Mononuclear cell (primary cell): ENCODE measurements at regions not wholly inside any gene's neighbourhood (a gene's known extent, or its start where the extent isn't known, plus 50 kb on each side); places are given as distances from the start of the nearest gene placed in this dataset.
"Not testable (repeated sequence)": the region's sequence is repeated elsewhere in the genome, so short reads cannot be mapped to it uniquely, and the experiment has no call there.

Experiments
- H3K27me3 ChIP-seq: 2 replicates; pipeline ENCODE4 v1.6.0; 2011; ENCODE audit warnings: low read length, control low read depth; ENCODE audit not compliant: insufficient read depth
- H3K4me1 ChIP-seq: 2 replicates; pipeline ENCODE4 v1.5.1; 2011; ENCODE audit warnings: mild to moderate bottlenecking, low read length, control low read depth; ENCODE audit not compliant: insufficient read depth
- H3K4me3 ChIP-seq: 2 replicates; pipeline ENCODE4 v1.5.1; 2011; ENCODE audit warnings: mild to moderate bottlenecking, low read length, moderate library complexity
- H3K9me3 ChIP-seq: 2 replicates; pipeline ENCODE4 v1.5.1; 2011; ENCODE audit warnings: low read depth, mild to moderate bottlenecking, control low read depth, low read length

DNA sequence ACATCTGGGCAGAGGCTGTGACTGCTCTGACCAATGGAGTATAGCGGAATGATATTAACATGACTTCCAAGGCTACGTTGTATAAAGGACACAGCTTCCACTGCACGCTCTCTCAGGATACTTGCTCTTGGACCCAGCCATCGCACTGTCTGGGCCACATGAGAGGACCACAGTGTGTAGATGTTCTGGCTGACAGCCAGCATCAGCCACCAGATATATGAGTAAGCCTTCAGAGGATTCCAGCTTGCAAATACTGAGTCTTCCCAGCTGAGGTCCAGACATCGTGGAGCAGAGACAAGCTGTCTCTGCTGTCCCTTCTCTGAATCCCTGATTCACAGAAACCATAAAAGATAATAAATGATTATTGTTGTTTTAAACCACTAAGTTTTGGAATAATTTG, 146.8 kb upstream of the USP9X start:
- H3K4me1 ChIP-seq = peaks cover 6% of the 10 kb centered on the region
- no peaks in the 10 kb centered on the region for H3K9me3 ChIP-seq
- H3K4me3 ChIP-seq = no peak overlapping the region
- H3K27me3 ChIP-seq = no peaks in the 10 kb centered on the region

DNA sequence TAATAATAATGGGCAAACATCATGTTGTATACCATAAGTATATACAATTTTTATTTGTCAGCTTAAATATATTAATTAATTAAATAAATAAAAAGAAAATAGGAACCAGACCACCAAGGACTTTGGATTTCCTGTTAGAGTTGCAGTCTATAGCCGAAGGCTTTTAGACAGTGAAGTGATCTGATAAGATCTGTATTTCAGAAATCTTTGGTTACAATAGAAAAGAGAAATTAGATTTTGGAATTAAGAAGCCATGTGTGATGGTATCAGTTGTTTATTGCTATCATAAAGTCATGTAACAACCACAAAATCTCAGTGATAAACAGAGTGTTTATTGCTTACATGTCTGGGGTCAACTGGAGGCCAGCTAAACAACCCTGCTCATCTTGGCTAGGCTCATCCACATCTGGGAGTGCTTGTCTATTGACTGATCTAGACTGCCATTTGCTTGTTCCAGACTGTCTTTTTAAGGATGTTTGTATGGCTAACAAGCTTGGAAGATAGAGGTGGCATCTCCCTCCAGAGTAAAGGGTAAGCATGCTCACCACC, 142.1 kb upstream of the USP9X start:
- Histone ChIP-seq H3K4me1 (peaks cover 6% of the 10 kb centered on the region), H3K27me3 (no peaks in the 10 kb centered on the region), H3K9me3 (no peaks in the 10 kb centered on the region), H3K4me3 (no peak overlapping the region)

DNA sequence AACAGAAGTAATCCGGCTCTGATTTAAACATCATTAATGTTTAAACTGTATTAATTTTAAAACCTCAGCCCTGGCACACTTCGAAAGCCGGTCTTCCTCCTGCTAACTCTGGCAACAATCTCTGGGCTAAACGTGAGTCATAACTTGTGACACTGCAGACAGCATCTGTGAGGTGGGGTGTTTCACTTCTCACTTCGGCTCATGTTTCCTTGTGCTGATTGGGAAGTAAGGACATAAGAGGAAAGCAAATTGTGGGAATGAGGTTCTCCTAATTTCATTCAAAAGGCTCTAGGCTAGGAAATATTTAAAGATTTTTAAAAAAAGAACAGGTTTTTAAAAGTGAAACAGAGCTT, 139.9 kb upstream of the USP9X start:
- H3K27me3 ChIP-seq = no peaks in the 10 kb centered on the region
- peaks cover 6% of the 10 kb centered on the region for H3K4me1 ChIP-seq
- no peaks in the 10 kb centered on the region for H3K9me3 ChIP-seq
- H3K4me3 ChIP-seq = no peak overlapping the region

DNA sequence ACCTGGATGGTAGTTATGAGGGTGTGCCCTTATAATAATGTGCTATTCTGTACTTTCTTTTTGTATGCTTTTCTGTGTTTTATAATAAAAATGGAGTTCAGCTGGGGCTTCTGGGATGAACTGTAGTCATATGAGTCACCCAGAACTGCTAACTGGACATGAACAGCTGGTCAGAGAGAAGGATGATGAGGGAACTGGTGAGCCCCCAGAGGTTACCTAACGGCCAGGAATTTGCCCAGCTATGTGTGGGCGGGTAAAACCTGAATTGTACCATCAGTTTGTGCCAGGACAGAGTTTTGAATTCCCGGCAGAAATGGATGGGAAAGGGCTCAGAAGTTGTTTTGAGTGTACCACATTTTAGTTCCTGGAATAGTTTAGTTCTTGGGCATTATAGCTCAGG, 138.0 kb upstream of the USP9X start:
- H3K27me3 ChIP-seq = no peaks in the 10 kb centered on the region
- H3K4me3 ChIP-seq = no peak overlapping the region
- peaks cover 7% of the 10 kb centered on the region for H3K4me1 ChIP-seq
- no peaks in the 10 kb centered on the region for H3K9me3 ChIP-seq

DNA sequence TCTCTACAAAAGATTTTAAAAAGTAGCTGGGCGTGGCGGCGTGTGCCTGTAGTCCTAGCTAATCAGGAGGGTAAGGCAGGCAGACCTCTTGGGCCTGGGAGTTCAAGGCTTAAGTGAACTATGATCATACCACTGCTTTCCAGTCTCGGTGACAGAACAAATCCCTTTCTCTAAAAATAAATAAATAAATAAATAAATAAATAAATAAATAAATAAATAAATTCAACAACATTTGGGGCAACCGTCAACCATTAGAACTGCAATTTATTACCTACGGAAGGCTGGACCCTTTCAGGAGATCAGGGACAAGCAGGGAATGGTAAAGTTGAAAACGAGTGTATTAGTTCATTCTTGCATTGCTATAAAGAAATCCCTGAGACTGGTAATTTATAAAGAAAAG, 136.2 kb upstream of the USP9X start:
- peaks cover 14% of the 10 kb centered on the region for H3K4me1 ChIP-seq
- H3K27me3 ChIP-seq = no peaks in the 10 kb centered on the region
- no peaks in the 10 kb centered on the region for H3K9me3 ChIP-seq
- H3K4me3 ChIP-seq = no peak overlapping the region

DNA sequence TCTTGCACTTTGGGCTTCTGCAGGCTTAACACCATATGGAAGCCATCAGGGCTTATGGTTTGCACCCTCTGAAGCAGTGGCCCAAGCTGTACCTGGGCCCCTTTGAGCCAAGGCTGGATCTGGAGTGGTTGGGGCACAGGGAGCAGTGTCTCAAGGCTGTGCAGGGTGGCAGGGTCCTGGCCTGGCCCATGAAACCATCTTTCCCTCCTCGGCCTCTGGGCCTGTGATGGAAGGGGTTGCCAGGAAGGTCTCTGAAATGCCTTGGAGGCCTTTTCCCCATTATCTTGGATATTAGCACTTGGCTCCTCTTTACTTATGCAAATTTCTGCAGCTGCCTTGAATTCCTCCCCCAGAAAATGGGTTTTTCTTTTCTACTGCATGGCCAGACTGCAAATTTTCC, 134.7 kb upstream of the USP9X start:
- Histone ChIP-seq H3K4me3 (no peak overlapping the region), H3K9me3 (no peaks in the 10 kb centered on the region), H3K4me1 (peaks cover 8% of the 10 kb centered on the region), H3K27me3 (no peaks in the 10 kb centered on the region)

DNA sequence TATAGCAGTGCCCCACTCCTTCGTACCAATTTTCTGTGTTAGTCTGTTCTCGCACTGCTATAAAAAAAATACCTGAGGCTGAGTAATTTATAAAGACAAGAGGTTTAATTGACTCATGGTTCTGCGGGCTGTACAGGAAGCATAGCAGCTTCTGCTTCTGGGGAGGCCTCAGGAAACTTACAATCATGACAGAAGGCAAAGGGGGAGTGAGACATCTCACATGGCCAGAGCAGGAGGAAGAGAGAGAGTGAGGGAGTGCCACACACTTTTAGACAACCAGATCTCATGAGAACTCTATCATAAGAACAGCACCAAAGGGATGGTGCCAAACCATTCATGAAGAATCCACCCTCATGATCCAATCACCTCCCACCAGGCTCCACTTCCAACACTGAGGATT, 133.8 kb upstream of the USP9X start:
- H3K9me3 ChIP-seq, H3K4me3 ChIP-seq, H3K4me1 ChIP-seq, H3K27me3 ChIP-seq: not testable (repeated sequence)

DNA sequence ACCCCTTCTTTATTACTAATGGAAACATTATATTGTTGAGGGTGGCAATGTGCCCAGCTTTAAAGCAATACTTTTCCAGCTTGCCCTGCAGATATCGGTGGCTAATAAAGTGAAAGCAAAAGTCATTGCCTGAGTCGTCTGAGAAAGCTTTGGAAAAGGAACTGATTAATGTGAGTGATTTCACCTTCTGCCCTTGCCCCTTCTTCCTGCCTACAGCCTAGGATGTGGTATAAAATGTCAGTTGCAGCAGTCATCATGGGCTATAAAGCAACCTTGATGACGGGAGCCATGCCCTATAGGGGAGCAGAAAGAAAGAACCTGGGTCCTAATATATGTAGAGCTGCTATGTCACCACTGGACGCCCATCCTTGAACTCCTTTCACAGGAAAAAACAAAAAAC, 132.4 kb upstream of the USP9X start:
- Histone ChIP-seq H3K9me3 (no peaks in the 10 kb centered on the region), H3K4me3 (peak overlapping the region; percentile 15)

DNA sequence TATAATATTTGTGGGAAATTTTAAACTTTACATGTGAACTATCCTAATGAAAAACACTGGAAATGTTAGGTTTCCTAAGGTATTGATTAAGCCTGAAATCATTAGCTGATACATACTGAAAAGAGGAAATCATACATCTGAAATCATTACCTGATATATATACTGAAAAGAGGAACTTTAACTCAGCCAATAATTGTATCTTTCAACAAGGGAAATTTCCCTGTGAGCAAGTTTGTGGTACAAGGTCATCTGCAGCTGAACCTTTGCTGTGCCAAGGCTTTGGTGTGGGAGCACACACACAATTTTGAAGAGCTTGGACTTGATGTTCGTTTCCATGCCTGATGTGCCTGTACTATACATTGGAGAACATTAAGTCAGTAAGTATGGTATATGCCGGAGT, 131.9 kb upstream of the USP9X start:
- Histone ChIP-seq H3K9me3 (no peaks in the 10 kb centered on the region), H3K4me1 (peaks cover 8% of the 10 kb centered on the region), H3K27me3 (no peaks in the 10 kb centered on the region), H3K4me3 (no peak overlapping the region)

More for the DNA sequence above, 132.4 kb upstream of the USP9X start:
- peaks cover 8% of the 10 kb centered on the region for H3K4me1 ChIP-seq
- H3K27me3 ChIP-seq = no peaks in the 10 kb centered on the region

DNA sequence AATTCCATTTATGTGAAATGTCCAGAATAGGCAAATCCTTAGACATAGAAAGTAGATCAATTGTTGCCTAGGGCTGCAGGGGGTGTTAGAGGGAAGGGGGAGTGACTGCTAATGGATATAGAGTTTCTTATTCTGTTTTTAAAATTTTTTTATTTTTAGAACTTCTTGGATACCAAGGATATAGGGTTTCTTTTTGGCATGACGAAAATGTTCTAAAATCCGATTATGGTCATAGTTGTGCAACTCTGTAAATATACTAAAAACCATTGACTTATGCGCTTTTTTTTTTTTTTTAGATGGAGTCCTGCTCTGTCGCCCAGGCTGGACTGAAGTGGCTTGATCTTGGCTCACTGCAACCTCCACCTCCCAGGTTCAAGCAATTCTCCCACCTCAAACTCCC, 125.2 kb upstream of the USP9X start:
- Histone ChIP-seq H3K4me3 (no peak overlapping the region), H3K4me1 (no peaks in the 10 kb centered on the region), H3K9me3 (no peaks in the 10 kb centered on the region), H3K27me3 (no peaks in the 10 kb centered on the region)

DNA sequence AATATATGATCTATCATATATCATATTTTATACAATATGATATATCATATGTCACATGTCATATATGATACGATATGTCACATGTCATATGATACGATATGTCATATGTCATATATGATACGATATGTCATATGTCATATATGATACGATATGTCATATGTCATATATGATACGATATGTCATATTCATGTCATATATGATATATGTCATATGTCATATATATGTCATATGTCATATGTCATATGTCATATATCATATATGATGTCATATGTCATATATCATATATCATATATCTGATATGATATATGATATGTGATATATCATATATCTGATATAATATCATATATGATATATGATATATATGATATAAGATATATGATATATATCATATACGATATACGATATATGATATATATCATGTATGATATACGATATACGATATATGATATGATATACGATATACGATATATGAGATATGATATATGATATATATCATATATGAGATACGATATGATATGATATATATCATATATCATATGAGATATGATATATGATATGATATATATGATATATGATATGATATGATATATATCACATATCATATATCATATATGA, 122.3 kb upstream of the USP9X start:
- H3K4me3 ChIP-seq = no peak overlapping the region
- H3K27me3 ChIP-seq = no peaks in the 10 kb centered on the region

DNA sequence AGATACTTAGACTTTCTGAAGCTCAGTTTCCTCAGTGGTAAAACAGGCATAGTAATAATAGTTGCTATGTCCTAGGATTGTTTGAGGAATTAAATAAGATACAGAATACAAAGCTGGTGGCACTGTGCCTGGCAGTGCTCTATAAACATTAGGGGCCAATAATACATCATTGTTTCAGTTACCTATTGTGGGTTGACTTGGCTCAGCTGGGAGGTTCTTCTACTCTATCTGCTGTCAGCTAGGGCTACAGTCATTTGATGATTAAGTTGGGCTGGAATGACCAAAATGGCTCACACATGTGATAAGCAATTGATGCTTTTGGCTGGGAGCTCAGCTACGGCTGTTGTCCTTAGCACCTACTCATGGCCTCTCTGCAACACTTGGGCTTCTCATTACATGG, 121.2 kb upstream of the USP9X start:
- Histone ChIP-seq H3K27me3 (no peaks in the 10 kb centered on the region), H3K9me3 (no peaks in the 10 kb centered on the region), H3K4me1 (no peaks in the 10 kb centered on the region), H3K4me3 (no peak overlapping the region)

More for the DNA sequence above, 122.3 kb upstream of the USP9X start:
- H3K4me1 ChIP-seq = no peaks in the 10 kb centered on the region
- H3K9me3 ChIP-seq = no peaks in the 10 kb centered on the region

DNA sequence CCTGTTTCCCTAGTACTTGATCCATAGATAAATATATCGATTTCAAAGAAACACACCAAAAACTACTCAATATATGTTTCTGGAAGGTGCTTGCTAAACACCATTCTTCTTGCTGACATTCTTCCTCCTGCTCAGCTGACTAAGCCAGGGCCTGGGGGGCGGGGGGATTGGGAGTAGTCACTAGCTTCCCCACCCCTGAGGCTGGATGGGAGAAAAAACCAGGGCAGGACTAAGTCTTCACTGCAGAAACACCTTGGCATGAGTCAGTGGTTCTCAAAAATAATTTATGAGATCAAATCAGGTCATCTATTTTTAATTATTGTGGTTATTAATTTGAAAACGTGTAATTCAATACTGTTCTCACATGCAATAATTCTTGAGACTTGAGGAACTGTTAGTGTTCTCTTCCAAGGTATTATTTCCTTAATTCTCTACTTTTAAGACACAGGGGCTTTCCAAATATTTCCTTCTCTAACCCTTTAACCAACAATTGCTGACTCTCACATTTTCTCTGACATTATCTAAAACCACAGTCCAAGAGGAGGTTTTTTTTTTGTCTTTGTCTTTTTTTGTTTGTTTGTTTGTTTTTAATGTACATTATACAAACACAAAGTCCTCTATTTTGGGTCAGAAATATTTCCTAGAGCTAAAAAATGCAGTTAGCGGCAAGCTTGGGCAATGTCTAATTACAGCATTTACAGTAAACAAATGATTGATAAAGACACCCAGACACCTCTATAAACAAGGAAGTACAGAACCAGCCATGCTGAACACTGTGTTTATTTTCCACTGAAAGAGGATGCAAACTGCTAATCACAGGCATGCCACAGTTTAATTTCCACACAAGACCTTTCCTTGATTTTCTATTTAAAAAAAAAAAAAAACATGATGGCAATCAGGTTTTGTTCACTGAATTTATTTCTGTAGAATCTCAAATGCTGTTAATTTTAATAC, 120.3 kb upstream of the USP9X start:
- H3K27me3 ChIP-seq = no peaks in the 10 kb centered on the region
- H3K4me1 ChIP-seq = no peaks in the 10 kb centered on the region
- H3K4me3 ChIP-seq = no peak overlapping the region
- no peaks in the 10 kb centered on the region for H3K9me3 ChIP-seq

DNA sequence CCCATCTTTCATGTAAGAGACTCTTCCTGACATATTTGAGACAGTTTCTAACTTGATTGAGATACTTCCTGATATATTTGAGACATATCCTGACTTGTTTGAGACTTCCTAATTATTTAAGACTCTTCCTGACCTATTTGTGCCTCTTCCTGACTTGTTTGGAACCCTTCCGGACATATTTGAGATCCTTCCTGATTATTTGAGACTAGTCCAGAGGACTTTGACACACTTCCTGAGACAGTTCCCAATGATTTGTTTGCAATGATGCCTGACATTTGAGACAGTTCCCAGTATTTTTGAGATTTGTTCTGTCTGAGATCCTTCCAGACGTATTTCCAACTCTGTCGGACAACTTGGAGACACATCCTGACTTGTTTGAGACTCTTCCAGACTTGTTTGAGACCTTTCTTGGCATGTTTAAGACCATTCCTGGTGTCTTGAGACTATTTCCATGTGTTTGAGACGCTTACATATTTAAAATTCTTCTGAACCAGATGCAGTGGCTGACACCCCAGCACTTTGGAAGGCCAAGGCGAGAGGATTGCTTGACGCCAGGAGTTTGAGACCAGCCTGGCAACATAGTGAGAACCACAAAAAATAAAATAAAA, 118.9 kb upstream of the USP9X start:
- Histone ChIP-seq H3K4me3 (no peak overlapping the region), H3K4me1 (no peaks in the 10 kb centered on the region), H3K27me3 (no peaks in the 10 kb centered on the region), H3K9me3 (no peaks in the 10 kb centered on the region)

DNA sequence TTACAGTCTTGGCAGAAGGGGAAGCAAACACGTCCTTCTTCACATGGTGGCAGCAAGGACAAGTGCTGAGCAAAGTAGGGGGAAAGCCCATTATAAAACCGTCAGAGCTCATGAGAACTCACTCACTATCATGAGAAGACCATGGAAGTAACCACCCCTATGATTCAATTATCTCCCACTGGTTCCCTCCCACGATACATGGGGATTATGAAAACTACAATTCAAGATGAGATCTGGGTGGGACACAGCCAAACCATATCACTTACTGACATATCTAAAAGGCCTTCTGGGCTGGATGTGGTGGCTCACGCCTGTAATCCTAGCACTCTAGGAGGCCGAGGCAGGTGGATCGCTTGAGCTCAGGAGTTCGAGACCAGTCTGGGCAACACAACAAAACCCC, 117.1 kb upstream of the USP9X start:
- no peaks in the 10 kb centered on the region for H3K27me3 ChIP-seq
- H3K4me3 ChIP-seq = no peak overlapping the region
- no peaks in the 10 kb centered on the region for H3K9me3 ChIP-seq
- no peaks in the 10 kb centered on the region for H3K4me1 ChIP-seq
